Stimulated activated CD4-positive, alpha-beta T cell treated with anti-CD3 and anti-CD28 coated beads, Interleukin-15, amount 100 ng/mL, for 24 hours (primary cell): ENCODE measurements at regions not wholly inside any gene's neighbourhood (a gene's known extent, or its start where the extent isn't known, plus 50 kb on each side); places are given as distances from the start of the nearest gene placed in this dataset.

ENCODE experiments used
- DNase-seq: peaks from one replicate; pipeline ENCODE4 v3.0.0-alpha.2; 2020

DNA sequence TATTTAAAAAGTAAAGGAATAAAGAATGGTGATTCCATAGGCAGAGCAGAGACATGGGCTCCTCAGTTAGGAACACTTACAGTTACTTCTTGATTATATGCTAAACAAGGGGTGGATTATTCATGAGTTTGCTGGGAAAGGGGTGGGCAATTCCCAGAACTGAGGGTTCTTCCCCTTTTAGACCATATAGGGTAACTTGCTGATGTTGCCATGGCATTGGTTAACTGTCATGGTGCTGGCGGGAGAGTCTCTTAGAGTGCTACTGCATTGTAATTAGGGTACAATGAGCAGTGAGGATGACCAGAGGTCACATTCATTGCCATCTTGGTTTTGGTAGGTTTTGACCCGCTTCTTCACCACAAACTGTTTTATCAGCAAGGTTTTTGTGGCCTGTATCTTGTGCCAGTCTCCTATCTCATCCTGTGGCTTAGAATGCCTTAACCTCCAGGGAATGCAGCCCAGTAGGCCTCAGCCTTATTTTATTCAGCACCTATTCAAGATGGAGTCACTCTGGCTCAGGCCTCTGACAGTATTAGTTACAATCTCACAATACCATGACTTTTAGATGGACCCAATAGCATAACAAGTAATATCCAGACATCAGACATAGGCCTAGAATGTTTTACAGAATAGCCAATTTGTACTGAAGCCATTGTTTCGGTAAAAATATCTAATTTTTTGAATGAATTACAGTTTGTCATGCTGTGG is 106.8 kb downstream of the ZBTB18 start:
- DNase-seq = no peak

DNA sequence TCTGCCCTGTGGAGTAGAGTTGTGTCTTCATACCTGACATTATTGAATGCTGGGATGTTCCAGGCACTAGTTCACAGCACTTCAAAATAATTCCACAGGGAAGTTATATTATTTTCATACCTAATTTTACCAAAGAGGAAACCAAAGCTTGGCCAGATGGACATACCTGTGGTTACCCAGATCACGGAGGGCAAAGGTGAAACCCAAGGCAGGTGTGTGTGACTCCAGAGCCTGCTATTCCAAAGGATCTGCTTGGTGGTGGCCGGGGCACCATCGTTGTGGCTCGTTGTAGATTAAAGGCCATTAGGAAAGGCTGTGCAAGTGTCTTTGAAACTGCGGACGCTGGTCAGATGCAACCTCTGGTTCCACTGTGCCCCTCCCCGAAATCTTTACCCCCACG is 108.6 kb downstream of the ZBTB18 start:
- no peak for DNase-seq

DNA sequence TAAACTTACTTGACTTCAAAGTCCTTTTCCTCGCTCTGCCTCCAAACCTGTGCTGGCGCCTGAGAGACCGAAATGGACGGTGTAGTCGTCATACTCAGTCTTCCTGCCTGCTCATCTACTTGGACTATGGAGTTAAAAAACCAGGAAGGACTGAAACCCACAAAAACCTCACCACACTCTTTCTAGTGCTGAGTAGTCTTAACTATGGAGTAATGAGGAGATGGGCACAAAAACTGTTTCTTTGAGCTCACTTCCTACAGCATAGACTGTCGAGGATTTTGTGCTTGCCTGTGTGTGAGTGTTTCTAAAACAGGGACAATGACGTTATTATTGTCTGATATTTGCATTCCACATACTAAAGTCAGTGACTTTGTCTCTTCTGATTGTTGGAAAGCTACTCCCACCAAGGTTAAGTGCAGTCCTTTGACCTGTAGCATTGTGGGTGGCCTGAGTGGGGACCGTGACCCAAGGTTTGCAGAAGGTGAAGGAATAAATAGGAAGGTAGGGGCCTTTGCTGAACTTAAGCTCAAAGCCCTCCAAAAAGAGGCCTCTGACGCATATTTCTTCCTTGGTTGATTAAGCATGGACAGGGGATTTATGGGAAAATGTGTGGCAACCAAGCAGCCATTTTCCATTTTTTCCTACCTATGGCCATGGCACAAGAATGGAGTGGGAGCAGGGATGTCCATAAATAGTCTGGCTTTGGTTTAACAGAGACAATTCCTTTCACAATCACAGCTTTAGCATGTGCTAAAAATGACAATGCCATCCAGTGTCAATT is 109.6 kb downstream of the ZBTB18 start:
- DNase-seq = no peak

DNA sequence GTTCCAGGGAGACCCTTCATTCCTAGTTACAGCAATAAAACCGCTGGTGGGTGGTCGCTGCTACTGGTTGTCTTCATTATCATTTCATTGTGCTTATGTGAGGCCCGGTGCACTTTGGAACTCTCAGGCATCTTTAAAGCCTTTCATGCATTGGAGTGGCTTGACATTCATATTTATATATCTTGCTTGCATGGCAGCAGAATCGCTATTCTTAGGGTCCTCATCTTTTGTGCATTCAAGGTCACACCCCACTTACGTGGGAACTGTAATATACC is 110.1 kb downstream of the ZBTB18 start:
- no peak for DNase-seq

DNA sequence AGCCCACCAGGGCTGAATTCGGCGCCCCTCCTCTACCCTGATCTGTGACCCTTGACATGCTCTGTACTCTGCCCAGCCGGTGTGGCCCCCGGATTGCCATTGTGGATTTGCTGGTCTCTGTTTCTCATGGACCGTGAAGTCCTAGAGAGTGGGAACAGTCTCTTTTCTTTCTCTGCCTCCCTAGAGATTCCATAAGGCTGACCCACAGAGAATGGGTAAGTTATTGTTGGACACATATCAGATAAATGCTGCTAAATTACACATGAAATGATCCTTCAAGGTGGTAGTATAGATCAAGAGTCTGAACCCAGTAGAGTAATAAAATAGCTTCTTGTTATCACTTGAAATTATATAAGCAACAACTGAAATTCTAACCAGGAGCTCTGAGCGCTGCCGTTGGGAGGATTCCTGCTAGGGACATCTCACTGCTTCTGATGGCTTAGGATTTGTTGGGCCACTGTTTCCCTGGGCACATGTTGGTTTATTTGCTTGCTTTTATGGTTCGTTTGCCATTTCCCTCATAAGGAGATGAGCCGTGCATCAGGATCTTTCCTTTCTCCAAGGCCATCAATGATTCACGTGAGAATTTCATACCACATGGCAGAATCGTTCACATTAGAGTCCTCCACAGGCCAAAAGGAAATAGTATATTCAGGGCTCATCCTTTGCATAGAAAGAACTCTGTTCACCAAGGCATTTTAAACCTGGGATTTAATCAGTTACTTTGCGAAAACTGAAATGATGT is 111.9 kb downstream of the ZBTB18 start:
- DNase-seq = no peak

DNA sequence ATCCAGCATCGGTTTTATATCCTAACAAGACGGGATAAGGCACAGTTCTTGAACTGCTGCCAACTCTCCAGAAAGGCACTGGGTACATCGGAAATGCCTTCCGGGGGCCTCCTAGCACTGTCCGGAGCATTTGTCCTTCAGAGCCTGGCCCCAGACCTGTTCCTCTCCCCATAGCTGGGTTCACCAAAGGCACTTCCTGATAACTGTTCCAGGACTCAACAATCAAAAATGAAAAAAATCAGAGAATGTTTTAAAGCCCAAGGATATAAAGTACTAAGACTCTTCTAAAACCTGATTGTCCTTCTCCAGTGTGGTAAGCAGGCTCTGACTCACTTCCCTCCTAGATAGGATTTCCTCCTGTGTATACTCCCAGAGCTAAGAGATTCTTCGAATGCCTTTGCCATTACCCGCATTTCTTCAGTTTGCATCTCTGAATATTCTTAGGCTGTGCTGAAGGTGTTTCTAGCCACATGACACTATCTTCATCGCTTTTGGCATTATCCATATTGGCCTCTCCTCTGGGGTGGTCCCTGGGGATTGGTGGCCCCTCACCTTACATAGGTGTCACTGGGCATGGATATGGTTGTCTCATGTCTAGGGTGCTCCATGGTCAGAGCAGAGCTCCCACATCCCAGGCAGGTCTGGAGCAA is 112.9 kb downstream of the ZBTB18 start:
- no peak for DNase-seq

DNA sequence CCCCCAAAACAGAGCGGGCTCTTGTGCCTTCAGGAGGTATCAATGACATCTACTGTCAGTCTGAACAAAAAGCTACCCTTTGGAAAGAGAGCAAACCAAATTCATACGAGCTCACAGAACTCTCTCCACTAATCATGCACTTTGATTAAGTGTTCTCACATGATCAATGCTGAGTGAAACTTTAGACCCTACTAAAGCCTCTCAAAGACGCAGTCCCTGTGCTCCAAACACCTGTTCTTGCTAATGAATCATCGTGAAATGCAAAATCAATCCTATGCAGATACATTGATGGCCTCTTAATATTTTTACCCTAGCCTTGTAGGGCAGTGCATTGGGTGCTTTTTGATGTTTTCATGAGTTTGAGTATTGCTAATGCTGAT is 113.4 kb downstream of the ZBTB18 start:
- no peak for DNase-seq

DNA sequence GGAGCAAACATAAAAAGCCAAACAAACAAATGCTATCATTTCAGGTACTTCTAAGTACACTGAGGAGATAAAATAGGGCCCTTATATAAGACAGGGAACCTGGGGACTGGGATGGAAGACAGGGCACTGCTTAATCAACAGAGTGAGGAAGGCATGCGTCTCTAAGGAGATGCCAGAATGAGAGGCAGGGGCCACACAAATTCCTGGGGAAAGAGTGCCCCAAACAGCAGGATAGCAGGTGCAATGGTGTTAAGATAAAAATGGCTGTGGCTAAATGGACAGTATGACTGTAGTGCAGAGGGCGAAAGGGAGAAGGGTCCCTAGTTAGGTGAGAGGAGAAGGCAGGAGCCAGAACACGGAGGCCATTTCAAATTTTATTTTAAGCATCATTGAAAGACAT is 113.9 kb downstream of the ZBTB18 start:
- DNase-seq = no peak

DNA sequence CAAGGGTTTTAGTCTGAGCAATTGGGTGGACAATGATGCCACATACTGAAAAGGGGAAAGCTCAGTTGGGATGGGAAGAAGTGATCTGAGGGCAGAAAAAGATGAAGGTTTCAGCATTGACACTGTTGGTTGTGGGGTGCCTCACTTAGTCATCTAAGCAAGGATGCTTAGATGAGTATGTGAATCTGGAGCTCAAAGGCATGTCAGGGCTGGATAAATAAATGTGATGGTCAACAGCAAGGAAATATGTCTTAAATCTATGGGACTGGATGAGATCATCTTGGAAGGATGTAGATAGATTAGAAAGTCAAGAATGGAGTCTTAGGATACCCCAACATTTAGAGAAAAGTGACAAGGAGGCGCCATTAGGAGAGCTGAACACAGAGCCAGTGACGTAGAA is 114.6 kb downstream of the ZBTB18 start:
- DNase-seq = no peak

DNA sequence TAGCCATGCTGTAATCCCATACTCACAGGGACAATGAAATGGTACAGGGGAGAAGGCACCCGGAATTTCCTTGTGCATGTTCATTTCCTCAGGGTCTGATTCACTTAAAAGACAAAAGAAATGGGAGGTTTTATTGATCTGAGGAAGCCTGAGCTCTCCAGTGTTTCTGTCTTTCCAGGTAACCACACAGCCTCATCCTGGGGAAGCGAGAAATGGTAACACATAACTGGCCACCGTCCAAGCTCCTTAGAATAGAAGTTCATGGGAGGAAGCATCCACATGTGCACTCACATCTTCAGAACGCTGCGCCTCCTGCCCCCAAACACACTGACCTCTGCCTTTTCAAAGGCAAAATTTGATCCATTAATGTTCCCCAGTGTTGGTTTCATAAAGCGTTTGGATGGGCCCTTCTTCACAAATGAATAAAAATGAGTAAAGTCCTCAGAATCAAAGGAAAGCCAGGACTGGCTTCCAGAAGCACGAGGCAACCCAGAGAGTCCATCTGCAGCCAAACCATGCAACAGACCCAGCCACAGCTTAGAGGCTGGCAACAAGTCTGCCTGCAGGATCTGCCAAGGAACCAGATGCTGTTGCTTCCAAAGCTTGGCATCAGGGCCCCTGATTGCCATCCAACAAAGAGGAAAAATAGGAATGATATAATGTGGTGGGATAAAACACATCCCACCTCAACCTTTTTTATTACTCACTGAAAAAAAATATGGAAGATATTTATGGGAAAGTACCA is 120.3 kb downstream of the ZBTB18 start:
- DNase-seq = no peak

DNA sequence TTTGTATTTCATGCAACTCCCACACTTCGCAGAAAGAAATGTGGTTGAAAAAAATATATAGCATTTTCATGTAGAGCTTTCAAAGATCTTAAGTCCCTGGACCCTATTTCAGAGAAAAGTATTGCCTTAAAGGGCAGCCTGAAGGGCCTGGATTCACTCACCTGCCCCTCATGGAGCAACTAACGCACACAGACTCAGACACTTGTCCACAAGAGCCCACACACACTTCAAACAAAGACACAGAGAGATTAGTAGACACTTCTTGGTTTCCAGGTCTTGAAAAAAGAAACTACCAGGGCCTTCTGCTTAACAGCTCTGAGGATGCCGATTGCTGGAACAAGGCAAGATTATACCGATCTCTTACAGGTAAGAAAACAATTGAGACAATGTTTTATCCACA is 122.2 kb downstream of the ZBTB18 start:
- no peak for DNase-seq

DNA sequence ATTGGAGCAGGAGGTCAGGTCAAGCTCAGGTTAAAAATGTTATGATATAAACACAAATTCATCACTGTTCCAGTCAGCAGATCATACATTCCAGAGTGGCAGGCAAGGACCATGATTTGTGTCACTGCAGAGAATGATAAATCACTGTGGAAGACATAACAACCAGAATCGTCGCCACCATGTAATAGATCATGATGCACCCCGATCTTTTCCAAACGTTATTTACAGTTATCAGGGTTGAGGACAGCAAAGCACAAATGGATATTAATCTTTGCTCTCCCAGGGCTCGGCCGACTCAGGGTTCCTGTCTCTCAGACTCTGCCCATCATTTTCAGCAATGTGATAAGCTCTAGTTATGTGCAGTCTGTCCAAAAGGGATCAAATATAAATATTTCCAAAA is 122.7 kb downstream of the ZBTB18 start:
- no peak for DNase-seq

DNA sequence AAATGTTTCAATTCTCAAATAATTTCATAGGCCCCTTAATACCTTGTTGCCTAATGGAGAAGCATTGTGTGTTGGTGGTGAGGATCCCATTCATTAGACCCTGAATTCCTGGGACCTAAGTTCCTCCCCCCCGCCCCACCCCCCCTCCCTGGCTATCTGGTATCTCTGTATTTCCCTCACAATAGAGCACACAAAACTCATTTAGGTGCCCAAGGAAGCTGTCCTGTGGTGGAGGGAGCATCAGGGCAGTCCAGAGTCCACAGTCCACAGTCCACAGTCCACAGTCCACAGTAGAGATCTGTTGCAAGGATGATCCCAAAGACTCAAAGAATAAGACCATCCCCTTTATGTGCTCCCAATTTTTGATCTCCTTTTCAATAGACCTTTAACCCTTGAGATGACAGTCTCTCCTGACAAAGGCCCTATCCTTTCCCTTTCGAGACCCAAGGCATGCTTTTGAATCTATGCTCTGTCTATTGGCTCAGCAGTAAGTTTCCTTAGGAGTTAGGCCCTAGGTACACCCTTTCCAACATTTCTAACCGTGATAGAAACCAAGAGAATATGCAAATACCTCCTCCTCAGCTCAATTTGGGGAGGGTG is 123.9 kb downstream of the ZBTB18 start:
- no peak for DNase-seq

DNA sequence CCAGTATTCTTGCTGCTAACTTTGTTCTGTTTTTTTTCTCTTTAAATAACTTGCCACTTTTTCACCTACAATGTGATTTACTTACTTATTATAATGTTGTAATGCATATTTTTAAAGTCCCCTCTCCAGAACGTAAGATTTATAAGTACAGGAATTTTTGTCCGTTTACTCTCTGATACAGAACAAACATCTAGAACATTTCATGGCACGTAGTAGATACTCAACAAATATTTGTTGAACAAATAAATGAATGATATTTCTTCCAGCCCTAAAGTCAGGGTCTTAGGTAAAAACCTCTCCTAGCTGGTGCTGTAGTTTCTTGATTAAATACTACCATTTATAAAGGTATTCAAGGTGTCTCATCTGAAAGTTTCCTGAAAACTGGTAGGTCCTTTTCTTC is 125.1 kb downstream of the ZBTB18 start:
- no peak for DNase-seq

DNA sequence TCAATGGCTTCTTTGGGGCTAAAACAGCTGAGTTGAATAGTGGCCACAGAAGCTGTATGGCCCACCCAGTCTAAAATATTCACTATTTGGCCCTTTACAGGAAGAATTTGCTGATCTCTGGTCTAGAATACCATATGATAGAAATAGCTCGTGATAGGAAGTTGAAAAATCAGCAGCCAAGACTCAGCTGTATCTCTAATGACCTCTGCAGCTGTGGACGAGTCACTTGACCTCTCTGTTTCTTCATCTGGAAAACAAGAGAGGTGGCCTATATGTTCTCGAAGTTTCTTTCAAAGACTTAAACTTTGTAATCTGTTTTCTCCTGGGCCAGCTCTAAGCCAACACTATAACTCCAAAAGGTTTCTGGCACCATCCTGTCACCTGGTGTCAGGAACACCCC is 129.2 kb downstream of the ZBTB18 start:
- DNase-seq = no peak

DNA sequence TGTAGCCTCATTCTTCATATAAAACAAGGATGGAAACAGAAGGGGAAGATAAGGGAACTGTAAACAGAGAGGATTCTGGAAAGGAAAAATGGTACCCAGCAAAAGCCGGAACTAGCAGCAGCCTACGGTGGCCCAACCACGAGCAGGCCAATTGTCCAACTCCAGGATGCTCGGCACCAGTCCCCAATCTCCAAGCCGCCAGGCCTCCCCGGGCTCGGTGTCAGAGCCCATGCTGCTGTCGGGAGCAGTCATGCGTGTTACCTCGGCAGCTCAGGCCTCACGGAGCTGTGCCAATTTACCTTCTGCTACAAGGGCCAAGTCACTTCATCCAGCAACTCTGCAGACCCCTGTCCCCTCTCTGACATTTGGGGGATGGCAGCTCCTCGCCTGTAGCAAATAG is 130.8 kb downstream of the ZBTB18 start:
- DNase-seq = no peak

DNA sequence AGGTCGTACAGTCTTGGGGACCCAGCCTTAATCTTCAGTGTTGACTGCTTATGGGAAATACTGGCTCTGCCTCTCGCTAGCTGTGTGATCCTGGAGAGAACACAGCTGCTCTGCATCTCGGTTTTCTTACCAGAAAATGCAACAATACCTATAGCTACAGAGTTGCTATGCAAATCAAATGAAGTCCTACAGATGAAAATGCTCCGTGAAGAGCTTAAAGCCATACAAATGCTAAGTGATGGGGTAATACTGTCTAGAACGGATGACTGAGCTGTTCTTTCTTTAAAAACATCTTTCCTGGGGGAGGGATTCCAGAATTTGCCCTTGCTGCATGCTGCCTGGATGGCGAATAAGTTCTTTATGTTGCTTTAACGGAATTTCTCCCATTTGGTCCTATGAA is 132.0 kb downstream of the ZBTB18 start:
- DNase-seq = no peak

DNA sequence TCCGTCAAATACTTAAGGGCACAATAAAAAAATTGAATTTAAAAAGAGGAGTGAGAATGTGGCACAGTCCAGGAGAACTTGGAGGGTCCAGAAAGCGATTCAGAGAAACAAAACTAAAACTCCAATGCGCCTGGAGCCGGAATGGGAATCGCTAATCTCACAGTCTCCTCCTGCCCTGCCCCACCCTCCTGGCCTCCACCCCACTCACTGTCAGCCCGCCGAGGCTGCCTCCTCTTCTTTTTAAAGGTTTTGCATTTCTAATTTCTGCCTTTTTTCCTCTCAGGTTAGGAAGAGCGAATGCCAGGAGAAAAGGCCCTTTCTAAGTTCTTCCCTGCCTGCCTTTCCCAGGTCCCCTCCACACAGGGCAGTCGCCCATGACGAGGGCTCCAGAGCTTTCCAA is 135.3 kb downstream of the ZBTB18 start:
- no peak for DNase-seq

DNA sequence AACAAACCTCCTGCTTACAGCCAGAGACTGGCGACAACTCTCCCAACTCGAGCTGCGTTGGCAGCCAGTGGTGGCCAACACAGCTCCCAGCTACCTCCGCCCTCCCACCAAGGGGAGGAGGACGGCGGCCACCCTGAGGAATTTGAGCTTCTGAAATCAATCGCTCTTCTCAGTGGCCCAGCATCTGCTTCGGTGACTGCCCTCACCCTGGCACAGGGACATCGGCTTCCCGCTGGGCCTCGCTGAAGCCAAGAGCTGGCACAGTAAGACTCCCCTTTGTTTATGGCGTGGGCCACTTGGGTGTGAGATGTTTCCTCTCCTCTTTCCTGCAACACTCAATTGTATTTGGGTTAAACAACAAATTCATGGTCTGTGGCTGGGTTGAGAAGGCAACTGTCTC is 136.2 kb downstream of the ZBTB18 start:
- no peak for DNase-seq

DNA sequence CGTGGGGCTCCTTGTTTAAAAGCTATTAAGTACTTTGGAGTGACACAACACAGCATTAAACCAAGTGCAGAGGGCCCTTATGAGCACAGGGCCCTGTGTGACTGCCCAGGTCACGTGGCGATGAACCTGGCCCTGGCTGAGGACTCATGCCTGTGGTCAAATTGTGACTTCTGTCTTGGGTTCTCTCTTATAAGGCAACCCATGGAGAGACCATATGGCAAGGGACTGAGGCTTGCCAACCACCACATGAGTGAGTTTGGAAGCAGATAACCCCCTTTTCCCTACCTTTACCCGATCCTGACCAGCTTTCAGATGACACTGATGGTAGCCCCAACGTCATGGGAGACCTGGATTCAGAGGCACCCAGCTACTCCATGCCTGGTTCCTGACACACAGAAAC is 140.5 kb downstream of the ZBTB18 start:
- no peak for DNase-seq

DNA sequence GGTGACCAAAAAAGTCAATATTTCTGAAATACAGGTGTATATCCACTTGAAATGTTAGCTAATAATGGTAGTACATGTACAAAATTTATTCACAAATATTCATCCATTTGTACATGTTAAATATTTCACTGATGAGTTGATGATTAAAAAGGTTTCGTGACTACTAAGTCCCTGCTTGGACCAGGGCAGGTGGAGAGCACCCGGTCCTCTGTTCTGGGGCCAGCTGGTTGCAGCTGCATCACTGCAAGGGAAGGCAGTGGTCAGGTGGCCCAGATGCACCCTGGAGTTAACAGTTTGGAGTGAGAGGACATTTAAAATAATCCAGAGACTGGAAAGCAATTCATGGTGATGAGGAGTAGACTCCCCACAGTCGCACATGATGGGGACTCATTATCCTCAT is 141.2 kb downstream of the ZBTB18 start:
- no peak for DNase-seq

DNA sequence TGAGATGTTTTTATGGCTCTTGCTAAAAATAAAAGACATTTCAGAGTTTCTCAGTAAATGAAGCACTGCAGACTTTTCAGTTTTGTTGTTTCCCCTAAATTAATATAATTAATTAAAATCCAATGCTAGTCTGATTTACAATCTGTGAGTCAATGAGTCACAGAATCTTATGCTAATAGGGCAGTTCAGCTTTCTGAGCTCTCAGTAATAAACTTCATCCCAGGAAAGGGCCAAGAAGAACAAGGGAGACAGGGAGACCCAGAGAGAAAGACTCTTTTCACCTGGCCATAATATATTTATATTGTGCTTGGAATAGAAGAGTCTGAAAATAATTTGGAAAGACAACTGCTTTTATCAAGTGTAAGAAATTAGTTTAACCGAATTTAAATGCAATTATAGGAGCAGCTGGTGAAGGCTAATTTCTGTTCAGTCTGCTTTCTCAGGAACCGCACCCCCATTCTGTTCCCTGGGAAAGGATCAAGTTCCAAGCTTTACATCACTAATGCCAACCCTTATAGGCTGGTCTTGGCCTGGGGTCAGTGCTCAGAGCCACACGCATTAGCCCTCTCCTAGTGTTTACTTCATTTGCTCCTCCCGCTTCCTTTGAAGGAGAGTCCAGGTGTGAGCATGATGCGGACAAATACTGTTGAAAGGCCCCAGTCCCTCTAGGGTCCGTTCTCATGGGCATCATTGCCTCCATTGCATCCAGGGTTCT is 145.6 kb downstream of the ZBTB18 start:
- no peak for DNase-seq
